OCI-LY1 (cell line): ENCODE measurements at regions not wholly inside any gene's neighbourhood (a gene's known extent, or its start where the extent isn't known, plus 50 kb on each side); places are given as distances from the start of the nearest gene placed in this dataset.

Source experiments
- CTCF ChIP-seq: fragments of 200-600 bp; sonication (generic), shearing (Covaris generic); IDR thresholded peaks from 2 replicates; pipeline ENCODE4 v1.5.1; 2017; ENCODE audit warnings: mild to moderate bottlenecking, antibody characterized with exemption, low read length, moderate library complexity, mixed read lengths
- EZH2 ChIP-seq: fragments of 200-600 bp; sonication (generic), shearing (Covaris generic); IDR thresholded peaks from 2 replicates; pipeline ENCODE4 v1.8.0; 2017; ENCODE audit warnings: borderline replicate concordance, mixed run types, mild to moderate bottlenecking, antibody characterized with exemption, low read length, moderate library complexity, mixed read lengths

- TF ChIP-seq EZH2 (no peak), CTCF (no peak)
Measured at GRCh38 chr17:77010667-77011066, 130.1 kb upstream of the SEC14L1 start.
